ENCODE measurements at regions not wholly inside any gene's neighbourhood (a gene's known extent, or its start where the extent isn't known, plus 50 kb on each side); places are given as distances from the start of the nearest gene placed in this dataset.
A peak's percentile ranks its signal among the peaks of the same experiment; 100 is the strongest.

DNA sequence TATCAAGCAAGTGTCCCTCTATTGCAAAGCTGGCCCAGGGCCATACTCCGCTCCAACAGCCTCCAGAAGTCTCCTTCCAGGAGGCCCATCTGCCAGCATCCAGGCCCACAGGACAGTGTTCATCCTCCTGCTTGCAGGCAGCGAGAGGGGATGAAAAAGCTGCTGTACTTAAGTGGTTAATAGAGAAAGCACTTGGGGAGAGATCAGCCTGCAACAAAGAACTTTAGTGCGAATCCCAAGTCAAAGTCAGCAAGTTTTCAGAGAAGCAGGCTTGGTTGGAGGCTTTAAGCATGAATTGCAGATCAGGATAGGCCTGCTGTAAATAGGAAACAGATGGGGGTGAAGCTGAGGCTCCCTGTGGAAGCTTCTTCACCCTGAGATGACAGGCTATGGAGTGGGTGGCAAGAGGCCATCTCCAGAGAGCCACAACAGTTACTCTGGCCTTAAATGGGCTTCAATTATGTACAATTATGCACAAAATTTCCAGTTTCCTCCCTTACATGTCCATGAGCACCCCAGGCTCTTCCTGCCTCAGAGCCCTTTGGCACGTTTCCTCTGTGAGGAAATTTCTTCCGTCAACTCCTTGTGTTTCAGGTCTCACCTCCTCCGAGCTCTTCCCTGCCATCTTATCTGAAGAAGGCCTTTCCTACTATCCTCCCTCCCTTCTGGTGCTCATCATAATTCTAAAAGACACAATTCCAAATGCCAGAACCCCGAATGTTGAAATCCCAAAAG, 98.0 kb upstream of the NR3C1 start:
- H3K9me3 Mint-ChIP-seq: peaks cover 4 to 7% of the 10 kb centered on the region in 2 donors
- DNase-seq (ENCODE audit: low spot score in 2 of 2) (no peak), ATAC-seq (no peak)
- no peak overlapping the region for H3K27ac Mint-ChIP-seq
- H3K36me3 Mint-ChIP-seq: no peaks in the 10 kb centered on the region

DNA sequence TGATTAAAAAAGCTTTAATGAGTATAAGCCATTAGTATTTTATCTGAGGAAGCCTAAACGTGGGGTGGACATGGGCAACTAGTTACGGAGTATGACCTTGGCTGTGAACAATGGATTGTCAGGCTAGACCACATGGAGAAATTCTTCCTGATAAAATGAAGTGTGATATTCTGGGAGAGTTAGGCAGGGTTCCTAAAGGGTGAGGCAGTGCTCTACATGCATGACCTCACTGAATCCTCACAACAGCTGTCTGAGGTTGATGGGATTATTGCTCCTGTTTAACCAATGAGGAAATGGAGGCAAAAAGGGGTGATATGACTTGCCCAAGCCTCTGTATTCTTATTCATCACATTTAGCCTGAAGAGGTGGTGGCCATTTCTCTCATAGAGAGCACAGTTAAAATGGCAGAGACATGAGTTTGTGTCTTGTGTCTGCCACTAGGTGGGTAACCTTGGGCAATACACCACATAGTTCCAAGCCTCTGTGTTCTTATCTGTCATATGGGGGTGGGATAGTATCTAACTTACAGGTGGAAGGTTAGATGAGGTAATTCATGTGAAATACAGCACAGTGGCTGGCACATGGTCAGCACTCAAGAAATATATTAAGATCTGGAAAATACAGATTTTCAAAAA, 96.1 kb upstream of the NR3C1 start:
- Mint-ChIP-seq H3K27ac (no peak overlapping the region), H3K36me3 (no peaks in the 10 kb centered on the region), H3K9me3 (peaks cover 0 to 4% of the 10 kb centered on the region in 2 donors)
- DNase-seq (ENCODE audit: low spot score in 2 of 2) (no peak), ATAC-seq (peak in 1 of 2 donors; percentile 20)

DNA sequence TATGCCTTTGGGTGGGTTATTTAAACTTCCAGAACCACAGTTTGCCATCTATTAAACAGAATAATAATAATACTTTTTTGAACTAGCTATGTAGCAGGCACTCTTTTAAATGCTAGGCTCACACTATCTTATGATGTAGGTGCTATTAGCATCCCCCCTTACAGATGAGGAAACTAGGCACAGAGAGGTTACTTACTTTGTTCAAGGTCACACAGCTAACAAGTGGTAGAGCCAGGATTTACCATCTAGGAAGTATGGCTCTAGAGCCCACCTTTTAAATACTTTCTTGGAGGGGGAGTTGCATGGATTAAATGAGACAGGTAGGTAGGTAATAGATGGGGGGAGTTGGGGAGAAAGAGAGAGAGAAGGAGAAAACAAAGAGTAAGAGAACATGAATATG, 95.3 kb upstream of the NR3C1 start:
- no peak overlapping the region for H3K27ac Mint-ChIP-seq
- DNase-seq (ENCODE audit: low spot score in 2 of 2) (no peak), ATAC-seq (no peak)
- peaks cover 0 to 4% of the 10 kb centered on the region in 2 donors for H3K9me3 Mint-ChIP-seq
- no peaks in the 10 kb centered on the region for H3K36me3 Mint-ChIP-seq

DNA sequence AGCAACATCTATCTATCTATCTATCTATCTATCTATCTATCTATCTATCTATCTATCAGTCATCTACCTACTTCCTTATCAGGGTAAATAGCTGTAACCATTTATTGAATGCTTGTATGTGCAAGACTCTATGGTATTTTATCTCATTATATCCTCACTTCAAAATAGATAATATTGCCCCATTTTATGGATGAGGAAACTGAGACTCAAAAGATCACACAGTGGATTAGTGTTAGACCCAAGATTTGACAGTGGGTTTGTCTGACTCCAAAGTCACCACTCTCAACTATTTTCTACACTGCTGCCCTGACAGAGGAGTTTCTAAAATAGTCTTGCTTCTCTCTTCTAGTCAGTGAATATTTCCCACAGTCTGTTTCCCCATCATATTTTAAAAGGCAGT, 94.3 kb upstream of the NR3C1 start:
- H3K9me3 Mint-ChIP-seq: peaks cover 0 to 4% of the 10 kb centered on the region in 2 donors
- no peaks in the 10 kb centered on the region for H3K36me3 Mint-ChIP-seq
- H3K27ac Mint-ChIP-seq: no peak overlapping the region
- no peak for DNase-seq (ENCODE audit: low spot score in 2 of 2)
- no peak for ATAC-seq

DNA sequence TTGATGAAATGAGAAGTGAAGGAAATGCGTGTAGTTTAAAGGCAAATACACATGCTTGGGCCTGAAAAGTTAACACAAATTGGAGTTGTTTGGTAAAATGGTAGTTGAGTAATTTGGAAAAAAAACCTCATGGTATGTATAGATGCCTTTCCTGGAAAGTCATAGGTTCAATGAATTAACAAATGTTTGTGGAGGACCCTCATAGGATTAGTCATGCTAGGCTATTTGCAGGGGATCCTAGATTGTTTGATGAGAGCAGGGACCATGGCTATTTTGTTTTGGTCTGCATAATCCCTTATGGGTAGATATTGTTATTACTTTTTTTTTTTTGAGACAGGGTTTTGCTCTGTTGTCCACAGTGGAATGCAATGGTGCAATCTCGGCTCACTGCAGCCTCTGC, 93.5 kb upstream of the NR3C1 start:
- Mint-ChIP-seq H3K27ac (no peak overlapping the region), H3K36me3 (no peaks in the 10 kb centered on the region), H3K9me3 (peaks cover 0 to 4% of the 10 kb centered on the region in 2 donors)
- no peak for ATAC-seq
- no peak for DNase-seq (ENCODE audit: low spot score in 2 of 2)

DNA sequence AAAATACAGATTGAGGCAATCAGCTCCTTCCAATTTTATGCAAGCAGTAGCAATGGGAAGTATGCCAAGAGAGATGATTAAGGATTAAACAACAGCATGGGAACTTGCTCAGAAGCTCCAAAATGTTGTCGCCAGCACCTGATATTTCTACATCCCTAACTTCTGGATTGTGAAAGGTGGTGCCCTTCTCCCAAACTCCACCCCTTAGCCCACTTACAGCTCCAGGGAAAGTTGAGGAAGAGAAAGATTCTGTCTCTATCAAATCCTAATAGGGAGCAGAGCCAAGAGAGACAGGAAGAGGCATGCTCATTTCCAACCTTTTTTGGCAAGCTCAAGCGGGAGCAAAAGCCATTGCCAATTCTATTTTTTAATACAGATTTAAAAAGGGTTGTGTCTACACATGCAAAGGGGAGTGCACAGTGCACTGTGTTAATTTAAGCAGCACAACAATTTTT, 92.4 kb upstream of the NR3C1 start:
- Mint-ChIP-seq H3K9me3 (peaks cover 0 to 4% of the 10 kb centered on the region in 2 donors), H3K36me3 (no peaks in the 10 kb centered on the region), H3K27ac (no peak overlapping the region)
- ATAC-seq: no peak
- no peak for DNase-seq (ENCODE audit: low spot score in 2 of 2)

DNA sequence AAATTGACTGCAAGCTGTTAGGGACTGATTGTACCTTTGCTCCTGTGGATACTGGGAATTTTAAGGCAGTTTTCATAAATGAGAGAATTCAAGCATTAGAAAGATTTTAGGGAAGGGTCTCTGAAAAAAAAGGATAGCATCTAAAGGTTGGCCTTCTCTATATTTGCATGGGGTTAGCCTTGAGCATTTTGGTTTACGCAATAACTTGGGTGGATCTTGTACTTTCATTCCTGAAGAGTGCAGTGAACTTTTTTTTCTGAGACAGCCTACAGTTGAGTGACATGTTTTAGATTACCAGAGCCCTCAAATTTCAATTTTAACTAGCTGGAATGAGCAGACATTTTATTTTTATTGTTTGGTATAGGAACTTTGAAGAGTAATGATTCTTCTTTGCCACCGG, 91.6 kb upstream of the NR3C1 start:
- Mint-ChIP-seq H3K36me3 (no peaks in the 10 kb centered on the region), H3K27ac (no peak overlapping the region), H3K9me3 (peaks cover 0 to 4% of the 10 kb centered on the region in 2 donors)
- no peak for ATAC-seq
- DNase-seq (ENCODE audit: low spot score in 2 of 2): no peak

DNA sequence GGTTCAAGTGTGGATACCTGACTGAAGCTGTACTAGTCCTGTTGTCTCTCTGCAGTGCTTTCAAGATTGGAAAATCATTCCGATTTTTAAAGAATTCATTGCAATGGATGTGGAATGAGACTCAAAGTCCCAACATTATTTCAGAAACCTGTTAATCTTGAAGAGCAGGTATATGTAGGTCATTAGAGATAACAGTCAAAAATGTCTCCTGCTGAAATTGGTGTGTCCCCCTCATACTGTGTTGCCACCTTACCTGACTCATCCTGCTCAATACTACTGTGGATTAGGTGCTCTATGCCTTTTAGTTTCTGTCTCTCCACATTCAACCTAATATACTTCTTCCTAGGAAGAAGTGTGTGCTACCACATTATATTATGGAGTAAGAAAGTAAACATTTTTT, 91.1 kb upstream of the NR3C1 start:
- Mint-ChIP-seq H3K27ac (no peak overlapping the region), H3K36me3 (no peaks in the 10 kb centered on the region), H3K9me3 (peaks cover 0 to 4% of the 10 kb centered on the region in 2 donors)
- ATAC-seq (no peak), DNase-seq (ENCODE audit: low spot score in 2 of 2) (no peak)

DNA sequence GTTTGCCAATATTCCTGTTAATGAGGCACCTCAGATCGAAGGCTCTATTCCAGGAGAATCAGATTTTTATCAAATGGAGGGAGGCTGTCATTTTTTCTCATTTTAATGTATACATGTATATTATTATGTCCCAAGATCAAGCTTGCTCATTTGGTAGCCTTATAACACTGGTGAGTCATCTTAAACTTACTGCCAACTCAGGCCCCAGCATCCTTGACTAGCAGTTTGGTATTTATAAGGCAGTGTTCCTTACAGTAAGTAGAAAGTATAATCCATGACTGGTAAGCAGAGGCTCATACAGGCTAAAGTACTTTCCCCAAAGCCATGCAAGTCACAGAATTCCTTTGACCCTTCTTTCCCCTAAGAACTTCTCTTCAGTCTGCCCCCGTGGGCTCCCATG, 90.7 kb upstream of the NR3C1 start:
- no peak overlapping the region for H3K27ac Mint-ChIP-seq
- no peak for ATAC-seq
- peaks cover 0 to 4% of the 10 kb centered on the region in 2 donors for H3K9me3 Mint-ChIP-seq
- DNase-seq (ENCODE audit: low spot score in 2 of 2): no peak
- H3K36me3 Mint-ChIP-seq: no peaks in the 10 kb centered on the region

DNA sequence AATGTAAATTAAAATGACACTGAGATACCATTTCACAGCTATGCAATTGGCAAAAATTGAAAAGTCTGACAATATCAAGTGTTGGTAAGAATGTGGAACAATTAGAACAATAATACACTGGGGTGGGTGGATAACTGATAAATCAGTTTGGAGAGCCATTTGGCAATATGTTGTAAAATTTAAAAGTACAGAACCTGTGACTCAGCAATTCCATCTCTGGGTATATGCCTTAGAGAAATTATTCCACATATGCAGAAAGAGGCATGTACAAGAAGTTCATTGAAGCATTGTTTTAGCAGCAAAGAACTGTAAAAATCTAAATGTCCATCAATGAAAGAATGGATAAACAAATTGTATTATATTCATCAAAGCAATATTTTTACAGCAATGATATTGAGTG, 89.3 kb upstream of the NR3C1 start:
- ATAC-seq (no peak), DNase-seq (ENCODE audit: low spot score in 2 of 2) (no peak)
- H3K9me3 Mint-ChIP-seq: no peaks in the 10 kb centered on the region
- H3K36me3 Mint-ChIP-seq: no peaks in the 10 kb centered on the region
- H3K27ac Mint-ChIP-seq: no peak overlapping the region

DNA sequence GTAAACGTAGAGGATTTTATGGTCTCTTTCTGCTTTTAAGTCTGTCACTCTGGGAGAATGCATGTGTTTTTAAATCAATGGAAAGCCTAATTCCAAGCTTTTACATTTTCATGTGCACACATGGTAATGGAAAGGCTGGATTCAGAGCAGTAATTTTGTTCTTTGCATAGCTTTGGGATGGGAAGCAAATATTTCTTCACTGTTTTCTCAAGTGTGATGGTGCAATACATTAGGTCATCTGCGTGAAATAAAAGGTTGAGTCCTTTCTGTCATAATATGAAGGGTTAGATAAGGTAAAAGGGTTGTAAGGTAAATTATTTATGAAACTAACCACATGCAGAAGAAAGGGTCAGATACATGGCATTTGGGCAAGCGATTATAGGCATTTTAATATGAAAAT, 88.2 kb upstream of the NR3C1 start:
- DNase-seq (ENCODE audit: low spot score in 2 of 2): no peak

DNA sequence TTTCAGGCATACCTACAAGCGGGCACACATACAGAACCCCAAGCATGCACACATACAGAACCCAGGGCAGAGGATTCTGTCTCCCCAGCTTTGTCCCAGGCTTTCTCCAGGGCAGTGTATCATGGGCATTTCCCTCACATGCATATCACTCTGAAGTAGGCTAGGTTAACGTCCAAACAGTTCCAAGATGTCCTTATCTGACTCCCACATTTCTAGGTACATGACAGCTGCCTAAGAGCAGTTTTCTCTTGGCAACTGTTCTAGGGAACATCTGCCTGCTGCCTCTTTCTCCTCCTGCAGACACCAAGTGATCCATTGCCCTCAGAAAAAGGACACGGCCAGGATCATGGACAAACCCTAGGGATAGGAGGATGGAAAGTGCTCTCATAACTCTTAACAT, 84.9 kb upstream of the NR3C1 start:
- H3K9me3 Mint-ChIP-seq: no peaks in the 10 kb centered on the region
- DNase-seq (ENCODE audit: low spot score in 2 of 2): no peak
- ATAC-seq: no peak
- H3K36me3 Mint-ChIP-seq: peaks cover 0 to 3% of the 10 kb centered on the region in 2 donors
- H3K27ac Mint-ChIP-seq: no peak overlapping the region

More for the DNA sequence above, 88.2 kb upstream of the NR3C1 start:
- H3K27ac Mint-ChIP-seq: no peak overlapping the region
- no peaks in the 10 kb centered on the region for H3K9me3 Mint-ChIP-seq
- ATAC-seq: no peak
- H3K36me3 Mint-ChIP-seq: no peaks in the 10 kb centered on the region

DNA sequence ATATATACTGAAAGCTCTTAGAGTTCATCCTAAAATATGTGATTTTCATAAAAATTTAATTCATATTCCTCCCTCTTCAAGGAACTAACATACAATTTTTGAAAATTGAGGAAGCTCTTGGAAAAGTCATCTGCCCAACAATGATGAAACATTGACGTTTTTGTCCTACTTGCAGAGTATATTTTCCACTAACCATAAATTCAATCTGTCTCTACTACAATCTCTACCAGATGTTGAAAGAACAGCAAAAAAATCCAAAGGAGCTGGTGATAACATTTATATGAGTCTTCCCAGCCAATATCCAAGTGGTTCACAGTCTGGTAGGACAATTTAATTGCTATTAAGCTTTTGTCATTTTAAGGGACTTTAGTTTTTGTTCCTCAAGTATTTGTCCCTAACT, 81.1 kb upstream of the NR3C1 start:
- Mint-ChIP-seq H3K36me3 (peaks cover 0 to 6% of the 10 kb centered on the region in 2 donors), H3K27ac (no peak overlapping the region), H3K9me3 (no peaks in the 10 kb centered on the region)
- ATAC-seq (no peak), DNase-seq (ENCODE audit: low spot score in 2 of 2) (no peak)

DNA sequence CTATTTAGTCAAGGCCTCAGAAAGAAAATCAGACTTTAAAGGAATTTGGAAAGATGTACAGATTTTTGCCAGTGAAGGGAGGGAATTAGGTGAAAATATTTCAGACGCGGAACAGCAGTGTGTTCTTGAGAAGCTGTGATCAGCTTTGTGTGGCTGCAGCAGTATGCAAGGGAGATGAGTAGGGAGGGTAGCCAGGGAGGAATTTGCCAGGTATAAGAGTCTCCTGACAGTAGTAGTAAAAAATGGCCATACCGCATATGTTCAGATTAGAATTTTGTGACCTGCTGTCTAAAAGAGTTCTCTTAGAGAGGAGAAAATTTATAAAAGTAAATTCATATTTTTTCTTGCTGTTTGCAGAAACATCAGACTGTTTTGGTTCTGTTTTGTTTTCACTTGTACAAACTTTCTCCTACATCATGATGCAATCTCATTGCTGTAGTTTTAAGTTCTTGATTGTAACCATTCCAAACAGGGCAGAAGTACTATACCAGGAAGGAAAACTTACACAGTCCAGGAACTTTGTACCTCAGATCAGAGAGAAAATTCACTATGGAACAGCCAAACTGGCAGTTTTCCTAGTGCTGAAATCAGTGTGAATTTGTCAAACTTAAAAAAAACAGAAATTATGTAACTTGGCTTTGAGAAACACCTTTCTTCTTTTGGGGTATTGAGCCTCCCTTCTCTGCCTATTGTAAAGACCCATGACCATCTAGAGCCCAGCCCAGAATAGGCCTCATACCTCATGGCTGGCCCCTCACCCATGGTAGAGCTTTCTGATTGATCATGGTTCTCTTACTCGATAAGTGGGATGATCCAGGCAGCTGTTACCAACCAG, 78.4 kb upstream of the NR3C1 start:
- DNase-seq (ENCODE audit: low spot score in 2 of 2) (no peak), ATAC-seq (no peak)
- Mint-ChIP-seq H3K27ac (no peak overlapping the region), H3K9me3 (no peaks in the 10 kb centered on the region), H3K36me3 (peaks cover 0 to 6% of the 10 kb centered on the region in 2 donors)

DNA sequence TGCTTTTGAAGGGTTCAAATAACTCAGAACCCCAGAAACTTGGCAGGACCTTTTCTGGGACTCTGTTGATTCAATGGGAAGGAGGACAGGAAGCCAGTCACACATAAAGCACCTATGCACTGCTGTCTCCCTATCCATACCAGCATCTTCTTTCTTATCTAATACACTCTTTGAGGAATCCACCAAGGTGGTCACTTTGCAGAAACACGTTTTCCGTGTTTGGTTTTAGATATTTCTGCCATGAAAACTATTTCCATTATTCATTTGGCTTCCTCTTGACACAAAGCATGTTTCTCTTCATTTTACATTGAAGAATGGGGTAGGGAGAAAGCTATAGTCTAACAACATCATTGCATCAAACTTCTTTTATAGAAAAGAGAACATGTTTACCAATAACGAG, 76.5 kb upstream of the NR3C1 start:
- ATAC-seq (no peak), DNase-seq (ENCODE audit: low spot score in 2 of 2) (no peak)
- H3K36me3 Mint-ChIP-seq: peaks cover 0 to 6% of the 10 kb centered on the region in 2 donors
- H3K27ac Mint-ChIP-seq: no peak overlapping the region
- no peaks in the 10 kb centered on the region for H3K9me3 Mint-ChIP-seq

DNA sequence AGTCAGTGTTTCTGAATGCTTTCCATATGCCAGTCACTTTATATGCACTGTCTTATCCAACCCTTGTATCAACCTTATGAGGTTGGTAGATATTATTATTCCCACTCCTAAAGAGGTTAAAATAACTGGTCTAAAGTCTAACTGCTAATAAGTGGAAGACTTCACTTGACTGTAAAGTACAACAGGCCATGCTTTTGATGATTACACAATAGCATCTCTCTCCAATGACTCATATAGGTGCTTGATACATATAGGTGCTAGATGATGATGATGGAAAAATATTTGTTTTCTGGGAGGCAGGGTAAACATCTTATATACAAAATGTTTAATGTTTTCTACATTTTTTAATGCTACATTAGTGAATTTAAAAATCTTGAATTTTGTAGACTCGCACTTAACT, 75.9 kb upstream of the NR3C1 start:
- Mint-ChIP-seq H3K27ac (no peak overlapping the region), H3K9me3 (no peaks in the 10 kb centered on the region)

DNA sequence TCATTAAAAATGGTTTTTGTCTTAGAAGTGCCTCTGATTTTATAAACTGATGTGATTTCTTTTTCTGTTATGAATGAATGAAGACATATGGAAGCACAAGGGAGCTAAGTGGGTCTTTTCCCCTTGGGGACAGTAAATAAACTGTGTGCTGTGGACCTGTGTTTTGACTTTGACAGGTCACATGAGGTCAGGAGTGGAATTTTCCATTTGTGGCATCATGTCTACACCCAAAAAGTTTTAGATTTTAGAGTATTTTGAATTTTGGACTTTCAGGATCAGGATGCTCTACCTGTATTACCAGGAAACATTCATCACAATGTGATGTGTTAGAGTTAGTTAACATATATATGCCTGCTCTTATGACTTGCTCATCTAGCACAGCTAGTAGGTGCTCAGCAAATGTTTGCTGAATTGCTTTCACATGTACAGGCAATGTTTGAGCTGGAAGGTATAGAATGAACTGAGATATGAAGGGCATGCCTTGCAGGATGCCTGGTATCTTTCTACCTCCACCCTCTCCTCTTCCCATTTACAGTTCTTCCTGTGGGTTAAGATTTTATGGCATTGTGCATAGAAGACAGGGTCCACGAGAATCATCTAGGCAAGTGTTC, 73.2 kb upstream of the NR3C1 start:
- no peak for ATAC-seq
- Mint-ChIP-seq H3K9me3 (no peaks in the 10 kb centered on the region), H3K27ac (no peak overlapping the region), H3K36me3 (no peaks in the 10 kb centered on the region)
- DNase-seq (ENCODE audit: low spot score in 2 of 2): no peak

More for the DNA sequence above, 75.9 kb upstream of the NR3C1 start:
- DNase-seq (ENCODE audit: low spot score in 2 of 2) (no peak), ATAC-seq (no peak)
- peaks cover 0 to 6% of the 10 kb centered on the region in 2 donors for H3K36me3 Mint-ChIP-seq
